Right lobe of liver (tissue), 6 donors: ENCODE measurements at regions not wholly inside any gene's neighbourhood (a gene's known extent, or its start where the extent isn't known, plus 50 kb on each side); places are given as distances from the start of the nearest gene placed in this dataset.

Source experiments
- ATAC-seq, 4 donors: fragments of 200-7000 bp; cut with Tn5 transposase; one replicate each; pipeline ENCODE4 v1.9.1; 2020; ENCODE audit warnings: mild to moderate bottlenecking in 4 of 4, moderate library complexity in 4 of 4
- DNase-seq, 3 donors: peaks; one replicate each; pipeline ENCODE4 v3.0.0-alpha.2; 2020
- H3K27ac ChIP-seq, 3 donors: fragments of 200-600 bp; one replicate each; pipeline ENCODE4 v1.8.0; 2022
- H3K27me3 ChIP-seq, 2 donors: fragments of 200-600 bp; one replicate each; pipeline ENCODE4 v1.8.0; 2022
- H3K36me3 ChIP-seq, 4 donors: fragments of 200-600 bp; sonication (generic) in 1 of 4; one replicate each; pipeline versions ENCODE4 v1.5.1 to v1.8.0; 2017 to 2022; ENCODE audit warnings: control low read depth in 1 of 4
- H3K4me1 ChIP-seq, 4 donors: fragments of 200-600 bp; sonication (generic) in 1 of 4; one replicate each; pipeline versions ENCODE4 v1.5.1 to v1.8.0; 2017 to 2022; ENCODE audit warnings: control low read depth in 1 of 4
- H3K4me3 ChIP-seq, 3 donors: fragments of 200-600 bp; one replicate each; pipeline ENCODE4 v1.8.0; 2022
- H3K9me3 ChIP-seq, 4 donors: fragments of 200-600 bp; sonication (generic) in 1 of 4; one replicate each; pipeline versions ENCODE4 v1.5.1 to v1.8.0; 2017 to 2022; ENCODE audit warnings: control low read depth in 1 of 4
- POLR2A ChIP-seq: fragments of 450-650 bp; IDR thresholded peaks from one replicate; pipeline ENCODE4 v1.6.1; 2017; ENCODE audit warnings: antibody characterized with exemption, mild to moderate bottlenecking
- WGBS: methylation state at CpG from one replicate; pipeline ENCODE4 v1.1.6; 2018; ENCODE audit warnings: low coverage, low lambda C conversion rate; ENCODE audit not compliant: insufficient coverage; ENCODE audit errors: missing lambda C conversion rate; 5-methylcytosine and 5-hydroxymethylcytosine counted together
- intact Hi-C, 2 donors: fragments of 100-400 bp; cut with DNase I; formaldehyde crosslinking; loops; one replicate each; pipeline versions ENCODE4 v1.11.2 to v1.14.1; 2022
- TF ChIP-seq, protein P1 (sequence below), 4 donors: fragments of 200-600 bp in 3 of 4; fragments of 450-650 bp in 1 of 4; IDR thresholded peaks; one replicate each; pipeline versions ENCODE4 v1.5.1 to v1.8.0; 2016 to 2022; ENCODE audit warnings: antibody characterized with exemption in 4 of 4, mild to moderate bottlenecking in 2 of 4
- donor health status: DM: no; HTN: yes; CAD: no.
- donor health status: DM: no; HTN: no; CAD: no.
- donor health status: DM: no; HTN: no; CAD: no.
- donor health status: DM: no; HTN: yes; CAD: no.
- donor health status: DM: no; HTN: yes; CAD: no.

DNA sequence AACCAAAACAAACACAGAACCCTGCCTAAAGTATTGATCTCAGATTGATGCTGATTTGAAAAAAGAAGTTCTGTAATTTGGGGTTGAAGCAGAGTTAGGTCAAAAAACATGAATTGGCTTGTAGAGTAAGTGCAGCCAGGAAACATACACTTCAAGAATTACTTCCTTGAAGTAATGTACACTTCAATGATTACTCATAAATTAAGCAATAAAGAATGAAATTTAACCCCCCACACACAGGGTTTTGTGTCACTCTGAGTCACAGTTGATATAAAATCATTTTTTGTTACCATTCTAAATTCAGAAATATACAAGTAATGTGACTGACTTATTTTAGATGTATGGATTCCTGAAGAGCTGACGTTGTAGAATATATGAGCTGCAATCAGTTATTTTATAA is 622.2 kb downstream of the POM121L12 start:
- no peak for ATAC-seq
- no peak overlapping the region for H3K4me3 ChIP-seq
- no peak overlapping the region for H3K27ac ChIP-seq

DNA sequence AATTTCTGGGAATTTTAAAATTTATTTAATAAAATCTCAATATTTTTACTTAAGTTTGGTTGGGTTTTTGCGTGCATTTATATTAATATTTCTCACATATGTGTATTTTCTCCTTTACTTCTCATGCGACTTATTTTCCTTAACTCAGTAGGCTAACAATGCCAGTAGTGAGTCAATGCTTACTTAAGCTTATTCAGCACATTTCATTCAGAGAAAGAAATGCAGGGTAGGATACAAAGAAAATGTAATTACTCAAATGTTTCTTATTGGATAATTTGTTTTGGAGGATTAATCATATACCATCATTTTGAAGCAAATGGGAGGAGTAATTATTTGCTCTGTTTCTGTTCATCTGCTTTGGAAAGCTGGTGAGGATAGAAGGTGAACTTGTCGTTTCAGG is 623.5 kb downstream of the POM121L12 start:
- Histone ChIP-seq H3K4me1 (no peaks in the 10 kb centered on the region), H3K27ac (no peak overlapping the region), H3K27me3 (no peaks in the 10 kb centered on the region), H3K4me3 (no peak overlapping the region), H3K9me3 (no peaks in the 10 kb centered on the region), H3K36me3 (no peaks in the 10 kb centered on the region)
- DNase-seq (no peak), ATAC-seq (no peak)
- 56% methylated on average over 3 of the region's 3 CpGs for WGBS
- intact Hi-C loops: no loop called here
- TF ChIP-seq, protein P1, sequence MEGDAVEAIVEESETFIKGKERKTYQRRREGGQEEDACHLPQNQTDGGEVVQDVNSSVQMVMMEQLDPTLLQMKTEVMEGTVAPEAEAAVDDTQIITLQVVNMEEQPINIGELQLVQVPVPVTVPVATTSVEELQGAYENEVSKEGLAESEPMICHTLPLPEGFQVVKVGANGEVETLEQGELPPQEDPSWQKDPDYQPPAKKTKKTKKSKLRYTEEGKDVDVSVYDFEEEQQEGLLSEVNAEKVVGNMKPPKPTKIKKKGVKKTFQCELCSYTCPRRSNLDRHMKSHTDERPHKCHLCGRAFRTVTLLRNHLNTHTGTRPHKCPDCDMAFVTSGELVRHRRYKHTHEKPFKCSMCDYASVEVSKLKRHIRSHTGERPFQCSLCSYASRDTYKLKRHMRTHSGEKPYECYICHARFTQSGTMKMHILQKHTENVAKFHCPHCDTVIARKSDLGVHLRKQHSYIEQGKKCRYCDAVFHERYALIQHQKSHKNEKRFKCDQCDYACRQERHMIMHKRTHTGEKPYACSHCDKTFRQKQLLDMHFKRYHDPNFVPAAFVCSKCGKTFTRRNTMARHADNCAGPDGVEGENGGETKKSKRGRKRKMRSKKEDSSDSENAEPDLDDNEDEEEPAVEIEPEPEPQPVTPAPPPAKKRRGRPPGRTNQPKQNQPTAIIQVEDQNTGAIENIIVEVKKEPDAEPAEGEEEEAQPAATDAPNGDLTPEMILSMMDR (IDR thresholded peaks at IDR 0.05): no peak
- TF ChIP-seq POLR2A: no peak

More for the DNA sequence above, 622.2 kb downstream of the POM121L12 start:
- H3K9me3 ChIP-seq: no peaks in the 10 kb centered on the region
- intact Hi-C loops: no loop called here
- WGBS: 39% methylated on average over 1 of the region's 1 CpG
- H3K36me3 ChIP-seq: no peaks in the 10 kb centered on the region
- DNase-seq: no peak
- TF ChIP-seq, protein P1 (IDR thresholded peaks at IDR 0.05): no peak
- TF ChIP-seq POLR2A: no peak
- no peaks in the 10 kb centered on the region for H3K27me3 ChIP-seq
- H3K4me1 ChIP-seq: no peaks in the 10 kb centered on the region

DNA sequence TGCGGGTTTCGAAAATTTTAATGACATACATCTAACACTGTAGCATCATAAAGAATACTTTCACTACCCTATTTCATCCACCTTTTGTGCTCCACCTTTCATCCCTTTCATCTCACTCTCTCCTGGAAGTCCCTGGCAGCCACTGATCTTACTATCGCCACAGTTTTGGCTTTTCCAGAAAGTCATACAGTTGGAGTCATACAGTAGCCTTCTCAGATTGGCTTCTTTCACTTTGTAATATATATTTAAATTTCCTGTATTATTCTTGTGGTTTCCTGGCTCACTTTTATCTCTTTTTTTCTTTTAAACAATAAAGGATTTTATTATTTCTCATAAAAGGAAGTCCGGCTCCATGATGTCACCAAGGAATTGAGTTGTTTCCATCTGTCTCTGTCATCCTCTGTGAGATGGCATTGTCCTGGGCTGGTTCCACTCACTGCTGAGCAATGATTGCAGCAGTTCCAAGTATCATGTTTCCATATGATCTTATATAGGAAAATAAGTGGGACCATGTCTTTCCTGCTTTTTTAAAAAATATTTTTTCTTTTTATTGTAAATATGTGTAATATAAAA is 626.3 kb downstream of the POM121L12 start:
- 51% methylated on average over 4 of the region's 4 CpGs for WGBS
- intact Hi-C loops: no loop called here
- TF ChIP-seq POLR2A: no peak
- TF ChIP-seq, protein P1 (IDR thresholded peaks at IDR 0.05): no peak
- no peaks in the 10 kb centered on the region for H3K9me3 ChIP-seq
- H3K27me3 ChIP-seq: no peaks in the 10 kb centered on the region
- ATAC-seq (no peak), DNase-seq (no peak)
- H3K27ac ChIP-seq: no peak overlapping the region
- no peaks in the 10 kb centered on the region for H3K36me3 ChIP-seq
- no peak overlapping the region for H3K4me3 ChIP-seq
- no peaks in the 10 kb centered on the region for H3K4me1 ChIP-seq

DNA sequence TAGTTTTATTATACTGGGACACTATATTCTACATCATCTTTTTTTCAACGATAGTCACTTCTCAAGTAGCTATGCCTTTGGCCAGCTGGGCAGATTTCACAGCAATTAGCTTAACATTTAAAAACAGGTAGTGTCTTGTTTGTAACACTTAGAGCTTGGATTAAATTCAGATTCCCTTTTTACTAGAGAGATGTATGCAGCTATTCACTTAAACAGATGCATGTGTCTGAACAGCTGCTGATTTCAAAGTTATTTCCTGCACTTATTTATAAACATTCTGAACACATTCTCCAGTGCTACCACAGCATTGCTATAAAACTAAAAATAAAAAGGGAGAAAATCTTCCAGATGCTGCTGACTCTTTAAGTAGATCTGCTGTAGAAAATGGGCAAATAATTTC is 637.2 kb downstream of the POM121L12 start:
- no peak for DNase-seq
- H3K9me3 ChIP-seq: no peaks in the 10 kb centered on the region
- H3K4me3 ChIP-seq: no peak overlapping the region
- no peaks in the 10 kb centered on the region for H3K27me3 ChIP-seq
- ATAC-seq: no peak
- intact Hi-C loops: no loop called here
- H3K4me1 ChIP-seq: no peaks in the 10 kb centered on the region
- TF ChIP-seq, protein P1 (IDR thresholded peaks at IDR 0.05): no peak
- no peak for TF ChIP-seq POLR2A
- H3K36me3 ChIP-seq: no peaks in the 10 kb centered on the region
- no peak overlapping the region for H3K27ac ChIP-seq
- 62% methylated on average over 1 of the region's 1 CpG for WGBS

DNA sequence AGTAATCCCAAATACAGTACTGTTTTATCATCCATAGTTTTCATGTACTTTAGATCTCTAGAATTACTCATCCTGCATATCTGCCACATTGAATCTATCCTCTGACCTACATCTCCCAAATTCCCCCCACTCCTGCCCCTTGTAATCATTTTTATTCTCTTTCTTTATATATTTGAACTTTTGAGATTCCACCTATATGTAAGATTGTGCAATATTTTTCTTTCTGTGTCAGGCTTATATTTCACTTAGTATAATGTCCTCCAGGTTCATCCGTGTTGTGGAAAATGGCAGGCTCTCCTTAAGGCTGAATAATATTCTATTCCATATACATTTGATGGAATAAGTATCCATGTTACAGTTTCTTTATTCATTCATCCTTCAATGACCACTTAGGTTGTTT is 640.4 kb downstream of the POM121L12 start:
- Histone ChIP-seq H3K36me3 (no peaks in the 10 kb centered on the region), H3K9me3 (no peaks in the 10 kb centered on the region), H3K27me3 (no peaks in the 10 kb centered on the region), H3K27ac (no peak overlapping the region), H3K4me3 (no peak overlapping the region), H3K4me1 (no peaks in the 10 kb centered on the region)
- ATAC-seq (no peak), DNase-seq (no peak)
- no peak for TF ChIP-seq POLR2A
- TF ChIP-seq, protein P1 (IDR thresholded peaks at IDR 0.05): no peak
- intact Hi-C loops: no loop called here
- WGBS: 86% methylated on average over 1 of the region's 1 CpG
